Astrocyte of the spinal cord (primary cell): ENCODE measurements at regions not wholly inside any gene's neighbourhood (a gene's known extent, or its start where the extent isn't known, plus 50 kb on each side); places are given as distances from the start of the nearest gene placed in this dataset.
A peak's percentile ranks its signal among the peaks of the same experiment; 100 is the strongest.

Experiments
- DNase-seq: peaks from one replicate; pipeline ENCODE4 v3.0.0; 2011; ENCODE audit warnings: low read depth, low spot score
- H3K4me3 ChIP-seq: 2 replicates; pipeline ENCODE4 v1.5.1; 2011; ENCODE audit warnings: low read depth, mild to moderate bottlenecking, low read length, moderate library complexity
- in situ Hi-C: cut with HindIII; loops from 2 replicates; pipeline ENCODE4 v1.10.0; 2017; ENCODE audit warnings: low sequenced_read_pairs
- TF ChIP-seq, protein P1 (sequence below): IDR thresholded peaks from 2 replicates; pipeline ENCODE4 v1.5.1; 2012; ENCODE audit warnings: low read depth, mild to moderate bottlenecking, low read length, inconsistent platforms

DNA sequence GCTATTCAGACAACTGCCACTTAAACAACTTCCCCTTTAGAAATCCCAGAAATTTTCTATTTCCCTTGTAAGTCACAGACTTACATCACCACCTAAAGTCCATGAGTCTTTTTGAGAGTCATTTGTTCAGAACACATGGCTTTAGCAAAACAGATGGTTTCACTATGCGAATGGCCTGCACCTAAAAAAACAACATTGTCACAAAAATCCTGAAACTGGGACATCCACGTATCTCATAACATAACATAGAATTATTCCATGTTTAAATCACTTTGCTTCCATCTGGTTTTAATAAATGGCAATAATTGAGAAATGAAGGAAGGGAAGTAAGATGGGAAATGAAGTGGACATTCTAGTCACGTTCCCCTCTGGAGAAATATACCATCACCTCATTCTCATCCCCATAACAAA lies 155.3 kb upstream of the EDNRA start:
- in situ Hi-C loops: no loop called here
- H3K4me3 ChIP-seq: no peak overlapping the region
- TF ChIP-seq, protein P1, sequence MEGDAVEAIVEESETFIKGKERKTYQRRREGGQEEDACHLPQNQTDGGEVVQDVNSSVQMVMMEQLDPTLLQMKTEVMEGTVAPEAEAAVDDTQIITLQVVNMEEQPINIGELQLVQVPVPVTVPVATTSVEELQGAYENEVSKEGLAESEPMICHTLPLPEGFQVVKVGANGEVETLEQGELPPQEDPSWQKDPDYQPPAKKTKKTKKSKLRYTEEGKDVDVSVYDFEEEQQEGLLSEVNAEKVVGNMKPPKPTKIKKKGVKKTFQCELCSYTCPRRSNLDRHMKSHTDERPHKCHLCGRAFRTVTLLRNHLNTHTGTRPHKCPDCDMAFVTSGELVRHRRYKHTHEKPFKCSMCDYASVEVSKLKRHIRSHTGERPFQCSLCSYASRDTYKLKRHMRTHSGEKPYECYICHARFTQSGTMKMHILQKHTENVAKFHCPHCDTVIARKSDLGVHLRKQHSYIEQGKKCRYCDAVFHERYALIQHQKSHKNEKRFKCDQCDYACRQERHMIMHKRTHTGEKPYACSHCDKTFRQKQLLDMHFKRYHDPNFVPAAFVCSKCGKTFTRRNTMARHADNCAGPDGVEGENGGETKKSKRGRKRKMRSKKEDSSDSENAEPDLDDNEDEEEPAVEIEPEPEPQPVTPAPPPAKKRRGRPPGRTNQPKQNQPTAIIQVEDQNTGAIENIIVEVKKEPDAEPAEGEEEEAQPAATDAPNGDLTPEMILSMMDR: no peak
- DNase-seq: peak; percentile 32

DNA sequence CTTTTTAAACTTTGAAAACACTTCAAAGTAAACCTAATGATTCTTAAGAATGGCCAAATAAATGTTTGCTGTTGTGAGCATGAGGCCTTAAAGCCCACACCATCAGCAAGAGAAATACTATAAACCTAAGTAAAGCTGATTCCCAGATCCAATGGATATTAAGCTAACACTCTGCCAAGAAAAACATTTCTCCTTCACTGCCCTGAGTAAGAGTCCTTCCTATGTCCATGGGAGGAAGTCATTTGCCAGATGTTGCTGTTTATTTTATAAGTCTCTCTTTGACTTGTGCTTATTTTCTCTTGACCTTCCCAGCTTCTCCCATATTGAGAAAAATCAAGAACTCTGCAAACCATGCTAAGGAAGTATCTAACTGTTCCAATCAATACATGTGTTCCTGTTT lies 154.3 kb upstream of the EDNRA start:
- H3K4me3 ChIP-seq: no peak overlapping the region
- in situ Hi-C loops: no loop called here
- TF ChIP-seq, protein P1: no peak
- peak; percentile 72 for DNase-seq

DNA sequence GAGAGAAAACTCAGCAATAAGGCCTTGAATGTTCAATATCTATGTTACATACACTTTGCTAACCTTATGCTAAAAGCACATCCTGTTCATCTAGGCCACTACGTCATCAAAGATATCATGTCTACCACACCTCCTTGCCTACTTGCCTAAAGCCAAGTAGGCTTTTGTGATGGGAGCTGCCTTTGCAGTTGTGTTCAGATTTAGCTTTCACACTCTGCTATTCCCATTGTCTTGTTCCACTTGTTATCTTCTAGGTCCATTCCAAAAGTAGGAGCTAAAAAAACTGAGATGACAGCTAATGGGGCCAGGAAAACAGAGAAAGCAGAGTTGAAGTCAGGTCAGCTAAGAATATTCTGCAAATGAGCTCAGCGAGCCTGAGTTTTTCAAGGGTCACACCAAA lies 153.6 kb upstream of the EDNRA start:
- DNase-seq: no peak
- in situ Hi-C loops: no loop called here
- TF ChIP-seq, protein P1: no peak
- no peak overlapping the region for H3K4me3 ChIP-seq

DNA sequence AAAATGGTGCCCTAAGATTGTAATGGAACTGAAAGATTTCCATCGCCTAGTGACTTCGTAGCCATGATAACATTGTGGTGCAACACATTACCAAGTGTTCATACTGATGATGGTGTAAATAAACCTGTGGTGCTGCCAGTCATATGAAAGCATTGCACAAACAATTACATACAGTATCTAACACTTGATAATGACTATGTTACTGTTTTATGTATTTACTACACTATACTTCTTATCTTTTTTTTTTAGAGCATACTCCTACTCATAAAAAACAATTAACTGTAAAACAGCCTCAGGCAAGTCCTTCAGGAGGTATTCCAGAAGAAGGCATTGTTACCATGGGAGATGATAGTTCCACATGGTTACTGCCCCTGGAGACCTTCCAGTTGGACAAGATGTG lies 152.7 kb upstream of the EDNRA start:
- in situ Hi-C loops: no loop called here
- DNase-seq: no peak
- TF ChIP-seq, protein P1: no peak
- no peak overlapping the region for H3K4me3 ChIP-seq

DNA sequence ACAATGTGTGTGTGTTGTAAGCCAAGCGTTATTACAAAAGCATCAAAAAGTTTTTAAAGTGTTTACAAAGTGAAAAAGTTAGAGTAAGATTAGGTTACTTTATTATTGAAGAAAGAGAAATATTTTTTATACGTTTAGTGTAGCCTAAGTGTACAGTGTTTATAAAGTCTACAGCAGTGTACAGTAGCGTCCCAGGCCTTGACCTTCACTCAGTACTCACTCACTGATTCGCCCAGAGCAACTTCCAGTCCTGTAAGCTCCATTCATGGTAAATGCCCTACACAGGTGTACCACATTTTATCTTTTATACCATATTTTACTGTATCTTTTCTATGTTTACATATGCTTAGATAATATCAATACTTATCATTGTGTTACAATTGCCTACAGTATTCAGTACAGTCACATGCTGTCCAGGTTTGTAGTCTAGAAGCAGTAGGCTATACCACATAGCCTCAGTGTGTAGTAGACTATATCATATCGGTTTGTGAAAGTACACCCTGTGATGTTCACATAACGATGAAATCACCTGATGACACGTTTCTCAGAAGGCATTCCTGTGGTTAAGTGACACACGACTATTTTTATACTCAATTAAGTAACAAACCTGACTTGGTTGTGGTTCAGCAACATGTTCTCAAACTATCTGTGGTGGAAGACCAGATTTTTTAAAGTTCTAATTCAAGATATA lies 152.0 kb upstream of the EDNRA start:
- DNase-seq: no peak
- in situ Hi-C loops: no loop called here
- TF ChIP-seq, protein P1: no peak
- H3K4me3 ChIP-seq: no peak overlapping the region

DNA sequence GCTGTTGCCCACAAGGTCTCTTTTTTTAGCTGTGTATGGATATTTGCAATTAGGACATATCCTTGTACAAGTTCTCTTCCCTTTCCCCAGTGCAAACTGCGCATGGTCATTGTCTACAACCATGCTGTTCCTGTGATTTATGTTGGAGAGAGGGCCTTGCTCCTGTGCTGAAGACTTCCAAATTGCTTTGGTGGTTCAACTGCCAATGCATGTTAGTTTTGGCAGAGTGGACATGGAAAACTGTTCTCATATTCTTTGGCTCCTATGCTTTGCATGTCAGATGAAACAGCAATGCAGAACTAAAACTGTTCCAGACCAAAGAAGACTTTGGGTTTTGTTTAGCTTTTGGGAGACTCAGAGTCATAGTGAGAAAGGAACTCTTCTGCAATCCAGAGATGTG lies 148.8 kb upstream of the EDNRA start:
- in situ Hi-C loops: no loop called here
- no peak overlapping the region for H3K4me3 ChIP-seq
- no peak for DNase-seq
- TF ChIP-seq, protein P1: no peak
